ENCODE measurements at regions not wholly inside any gene's neighbourhood (a gene's known extent, or its start where the extent isn't known, plus 50 kb on each side); places are given as distances from the start of the nearest gene placed in this dataset.

- TF ChIP-seq POLR2AphosphoS5 (IDR thresholded peaks at IDR 0.05; ENCODE audit: low read depth, low read length): no peak
- no peak for TF ChIP-seq POLR2A (IDR thresholded peaks at IDR 0.05; ENCODE audit: low read depth, low read length)
- TF ChIP-seq TAF1 (IDR thresholded peaks at IDR 0.05; ENCODE audit: low read depth, low read length): no peak
- no peak for TF ChIP-seq POU2F2 (IDR thresholded peaks at IDR 0.05; ENCODE audit: low read depth, low read length)
- TF ChIP-seq PAX5 (IDR thresholded peaks at IDR 0.05; ENCODE audit: insufficient read depth, low read length, severe bottlenecking): no peak
These were observed 142.8 kb downstream of the GJA1 start for GRCh38 chr6:121578216-121578615.
